GM19463 (cell line): ENCODE measurements at regions not wholly inside any gene's neighbourhood (a gene's known extent, or its start where the extent isn't known, plus 50 kb on each side); places are given as distances from the start of the nearest gene placed in this dataset.
"Not testable (repeated sequence)": the region's sequence is repeated elsewhere in the genome, so short reads cannot be mapped to it uniquely, and the experiment has no call there.

Source experiments
- ATAC-seq: cut with Tn5 transposase; IDR thresholded peaks from one replicate; pipeline ENCODE4 v1.9.1; 2021; ENCODE audit warnings: mild to moderate bottlenecking, moderate library complexity; ENCODE audit not compliant: unreplicated experiment

DNA sequence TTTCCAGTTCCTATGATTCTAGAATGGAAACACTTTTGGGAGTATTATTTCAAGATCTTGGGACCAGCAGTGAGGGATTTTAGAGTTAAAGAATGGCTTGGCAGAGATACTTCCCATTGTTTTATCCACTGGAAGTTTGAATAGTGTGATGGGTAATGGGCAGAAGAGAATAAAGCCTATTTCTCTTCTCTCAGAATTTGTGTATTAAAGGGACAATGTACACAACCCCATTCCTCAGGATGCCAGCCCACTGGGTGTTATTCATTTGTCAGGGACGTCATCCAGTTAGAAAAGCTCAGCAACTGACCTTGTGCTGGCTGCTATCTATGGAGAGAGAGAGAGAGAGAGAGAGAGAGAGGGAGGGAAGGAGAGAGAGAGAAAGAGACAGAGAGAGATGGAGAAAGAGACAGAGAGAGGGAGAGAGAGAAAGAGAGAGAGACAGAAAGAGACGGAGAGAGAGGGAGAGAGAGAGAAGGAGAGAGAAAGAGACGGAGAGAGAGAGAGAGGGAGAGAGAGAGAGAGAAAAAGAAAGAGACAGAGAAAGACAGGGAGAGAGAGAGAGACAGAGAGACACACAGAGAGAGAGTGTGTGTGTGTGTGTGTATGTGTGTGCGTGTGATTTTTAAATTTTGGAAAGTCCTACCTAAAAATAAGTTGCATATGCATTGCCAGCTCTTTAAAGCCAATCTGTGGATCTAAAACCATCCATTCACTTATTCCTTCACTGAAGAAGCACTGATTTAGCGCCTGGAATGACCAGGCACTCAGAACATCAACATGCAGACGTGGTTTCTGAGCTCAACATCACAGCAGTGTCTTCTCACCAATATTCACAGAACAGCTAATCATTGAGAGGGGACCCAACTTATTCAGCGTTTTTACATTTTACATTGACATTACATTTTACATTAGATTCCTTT lies 388.8 kb downstream of the THBS2 start:
- no peak for ATAC-seq

DNA sequence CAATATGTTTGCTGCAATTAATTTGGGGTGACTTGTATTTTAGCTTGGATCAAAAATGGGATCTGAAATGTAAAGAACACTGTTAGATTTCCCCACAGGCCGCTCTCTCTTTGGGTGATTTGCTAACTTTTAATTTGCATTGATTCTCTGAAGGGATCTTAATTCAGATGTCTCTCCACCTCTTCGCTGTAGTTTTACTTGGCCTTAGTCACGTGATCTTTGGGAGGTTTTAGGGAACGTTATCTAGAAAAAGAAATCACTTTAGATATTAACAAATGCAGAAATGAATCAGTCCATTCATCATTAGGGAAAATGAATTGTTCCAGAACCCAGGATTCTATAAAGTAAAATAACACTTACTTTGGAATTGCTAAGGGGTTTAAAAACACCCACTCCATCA lies 390.2 kb downstream of the THBS2 start:
- ATAC-seq: no peak

DNA sequence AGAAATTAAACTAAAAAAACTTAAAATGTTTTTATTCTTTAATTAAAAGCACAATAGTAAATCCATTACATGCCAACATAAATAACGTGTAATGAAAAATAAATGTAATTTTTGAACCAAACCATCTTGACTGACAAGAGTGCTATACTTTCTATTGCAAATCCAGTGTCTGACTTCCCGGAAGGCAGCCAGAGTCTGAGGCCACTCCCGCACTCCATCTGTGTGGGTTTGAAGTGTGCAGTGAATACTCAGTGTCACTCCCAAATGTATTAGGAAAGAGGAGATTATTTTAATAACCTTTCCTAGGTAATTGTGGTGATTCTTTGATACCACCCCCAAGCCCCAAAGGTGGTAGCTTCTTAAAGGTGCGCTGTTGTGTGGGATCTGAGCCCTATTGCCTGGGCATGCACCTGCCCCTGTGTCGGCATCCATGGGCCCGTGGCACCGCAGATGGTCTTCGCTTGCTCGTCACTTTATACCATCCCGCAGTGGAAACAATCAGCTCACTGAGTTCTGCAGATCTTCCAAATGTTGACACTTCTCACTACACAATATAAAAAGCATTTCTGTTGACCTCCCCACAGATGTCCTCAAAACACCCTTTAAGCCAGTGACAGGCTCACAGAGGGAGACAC lies 391.2 kb downstream of the THBS2 start:
- ATAC-seq: no peak

DNA sequence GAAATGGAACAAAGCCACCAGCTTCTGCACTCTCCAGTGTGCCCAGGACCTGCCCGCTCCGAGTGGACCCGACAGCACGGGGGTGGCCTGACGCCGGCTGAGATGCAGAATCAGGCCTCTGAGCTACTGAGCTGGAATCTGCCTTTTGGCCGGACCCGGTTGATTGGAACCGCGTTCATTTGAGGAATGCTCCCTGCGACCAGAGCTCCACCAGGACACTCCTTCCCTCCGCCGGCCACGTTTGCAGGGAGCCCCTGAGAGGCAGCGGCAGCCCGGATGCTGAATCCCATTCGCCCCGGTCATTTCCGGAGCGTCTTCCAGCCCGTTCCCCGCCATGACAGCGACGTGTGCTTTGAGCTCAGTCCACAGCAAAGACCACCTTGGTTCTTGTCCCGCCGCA lies 392.7 kb downstream of the THBS2 start:
- no peak for ATAC-seq

GRCh38 chr6:168860341-168860740 lies 393.3 kb downstream of the THBS2 start:
- no peak for ATAC-seq

DNA sequence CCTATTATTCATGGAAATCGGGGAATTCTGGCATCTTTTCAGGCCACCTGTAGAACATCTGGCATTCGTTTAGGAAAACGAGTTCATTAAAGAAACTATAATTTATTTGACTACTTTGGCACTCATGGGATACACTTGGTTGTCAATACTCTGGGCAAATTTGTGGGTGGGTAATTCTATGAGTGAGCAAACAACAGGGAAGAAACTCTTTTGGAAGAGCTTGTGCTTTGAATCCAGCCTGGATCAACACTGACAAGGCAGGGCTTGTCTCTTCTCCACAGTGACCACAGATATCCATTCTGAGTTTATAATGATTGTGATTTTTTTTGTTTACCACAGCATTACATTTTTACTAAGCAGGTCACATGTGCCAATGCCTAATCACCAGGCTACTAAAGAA lies 394.7 kb downstream of the THBS2 start:
- ATAC-seq: no peak

- ATAC-seq: no peak
Observed at GRCh38 chr6:168856914-168857313, 396.7 kb downstream of the THBS2 start.

DNA sequence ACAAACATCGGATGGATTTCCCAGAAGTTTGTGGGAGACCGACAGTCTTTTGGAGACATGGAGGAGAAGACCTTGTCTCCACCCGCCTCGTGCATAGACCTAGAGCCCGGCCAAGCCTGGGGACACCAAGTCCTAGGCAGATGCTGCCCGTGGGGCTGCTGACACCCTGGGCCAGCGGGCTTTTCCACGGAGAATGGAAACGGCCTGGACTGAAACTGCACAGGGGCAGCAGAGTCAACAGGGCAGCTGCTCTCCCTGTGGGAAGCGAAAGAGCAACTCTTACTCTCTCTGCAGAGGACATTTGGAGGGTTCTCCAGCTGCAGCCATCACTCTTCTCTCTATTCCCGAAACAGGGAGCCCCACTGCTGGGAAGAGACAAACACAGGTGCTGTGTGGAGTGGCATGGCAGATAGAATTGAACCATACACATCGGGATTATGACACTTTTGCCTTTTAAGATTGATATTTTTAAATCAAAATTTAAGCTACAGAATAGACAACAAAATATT lies 401.2 kb downstream of the THBS2 start:
- no peak for ATAC-seq

GRCh38 chr6:168851460-168852375 lies 401.9 kb downstream of the THBS2 start:
- no peak for ATAC-seq

GRCh38 chr6:168850027-168850736 lies 403.5 kb downstream of the THBS2 start:
- ATAC-seq: not testable (repeated sequence)

GRCh38 chr6:168849459-168849858 lies 404.2 kb downstream of the THBS2 start:
- no peak for ATAC-seq

DNA sequence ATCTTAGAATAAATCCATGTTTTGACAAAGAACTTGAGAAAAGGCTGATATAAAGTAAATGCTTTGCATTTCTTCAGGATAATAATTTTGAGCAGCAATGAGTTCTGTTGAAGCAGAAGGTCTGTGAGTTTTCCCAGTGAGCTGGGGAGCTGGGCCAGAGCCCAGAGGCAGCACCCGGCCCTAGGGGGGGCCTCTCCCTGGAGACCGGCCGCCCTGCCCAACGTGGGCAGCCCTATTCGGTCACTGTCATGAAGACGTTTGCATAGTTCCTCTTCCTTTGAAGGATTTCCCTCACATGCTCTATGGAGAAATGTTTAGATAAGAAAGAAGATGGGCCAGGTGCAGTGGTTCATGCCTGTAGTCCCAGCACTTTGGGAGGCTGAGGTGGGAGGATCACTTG lies 404.8 kb downstream of the THBS2 start:
- no peak for ATAC-seq

- ATAC-seq: no peak
Observed at GRCh38 chr6:168844821-168845609, 404.0 kb downstream of the SMOC2 start.

DNA sequence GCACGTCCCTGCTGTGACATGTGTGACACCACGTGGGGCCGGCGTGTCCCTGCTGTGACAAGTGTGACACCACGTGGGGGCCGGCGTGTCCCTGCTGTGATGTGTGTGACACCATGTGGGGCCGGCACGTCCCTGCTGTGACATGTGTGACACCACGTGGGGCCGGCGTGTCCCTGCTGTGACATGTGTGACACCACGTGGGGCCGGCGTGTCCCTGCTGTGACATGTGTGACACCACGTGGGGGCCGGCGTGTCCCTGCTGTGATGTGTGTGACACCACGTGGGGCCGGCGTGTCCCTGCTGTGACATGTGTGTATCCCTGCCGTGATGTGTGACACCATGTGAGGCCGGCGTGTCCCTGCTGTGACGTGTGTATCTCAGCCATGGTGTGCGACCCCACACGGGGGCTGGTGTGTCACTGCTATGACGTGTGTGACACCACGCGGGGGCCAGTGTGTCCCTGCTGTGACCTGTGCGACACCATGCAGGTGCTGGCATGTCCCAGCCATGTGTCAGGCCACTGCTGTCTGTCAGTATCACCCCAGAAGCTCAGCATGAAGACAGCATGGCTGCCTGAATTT lies 401.7 kb downstream of the SMOC2 start:
- not testable (repeated sequence) for ATAC-seq

GRCh38 chr6:168841609-168842278 lies 400.8 kb downstream of the SMOC2 start:
- no peak for ATAC-seq

GRCh38 chr6:168840932-168841331 lies 399.9 kb downstream of the SMOC2 start:
- not testable (repeated sequence) for ATAC-seq

DNA sequence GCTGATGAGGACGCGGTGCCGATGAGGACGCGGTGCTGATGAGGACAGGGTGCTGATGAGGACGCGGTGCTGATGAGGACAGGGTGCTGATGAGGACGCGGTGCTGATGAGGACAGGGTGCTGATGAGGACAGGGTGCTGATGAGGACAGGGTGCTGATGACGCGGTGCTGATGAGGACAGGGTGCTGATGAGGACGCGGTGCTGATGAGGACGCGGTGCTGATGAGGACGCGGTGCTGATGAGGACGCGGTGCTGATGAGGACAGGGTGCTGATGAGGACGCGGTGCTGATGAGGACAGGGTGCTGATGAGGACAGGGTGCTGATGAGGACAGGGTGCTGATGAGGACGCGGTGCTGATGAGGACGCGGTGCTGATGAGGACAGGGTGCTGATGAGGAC lies 399.3 kb downstream of the SMOC2 start:
- ATAC-seq: not testable (repeated sequence)

- no peak for ATAC-seq
Observed at GRCh38 chr6:168838037-168838399, 397.0 kb downstream of the SMOC2 start.
